Endodermal cell (in vitro differentiated cells): ENCODE measurements at regions not wholly inside any gene's neighbourhood (a gene's known extent, or its start where the extent isn't known, plus 50 kb on each side); places are given as distances from the start of the nearest gene placed in this dataset.

Source experiments
- DNase-seq: peaks from one replicate; pipeline ENCODE4 v3.0.0-alpha.2; 2017
- H3K27ac ChIP-seq: 2 replicates; pipeline ENCODE4 v1.5.1; 2013; ENCODE audit warnings: mild to moderate bottlenecking, low read depth, low read length, moderate library complexity
- H3K27me3 ChIP-seq: 2 replicates; pipeline ENCODE4 v1.6.1; 2013; ENCODE audit warnings: mild to moderate bottlenecking, low read length, moderate library complexity; ENCODE audit not compliant: insufficient read depth, control insufficient read depth, poor library complexity, severe bottlenecking
- H3K36me3 ChIP-seq: 2 replicates; pipeline ENCODE4 v1.7.0; 2013; ENCODE audit warnings: mild to moderate bottlenecking, low read length, moderate library complexity; ENCODE audit not compliant: control insufficient read depth, insufficient read depth
- H3K4me1 ChIP-seq: one replicate; pipeline ENCODE4 v1.7.0; 2013; ENCODE audit warnings: low read length; ENCODE audit not compliant: control insufficient read depth, insufficient read depth
- H3K4me3 ChIP-seq: 2 replicates; pipeline ENCODE4 v1.5.1; 2013; ENCODE audit warnings: mild to moderate bottlenecking, low read length, moderate library complexity
- H3K9ac ChIP-seq: 2 replicates; pipeline ENCODE4 v1.6.1; 2013; ENCODE audit warnings: mild to moderate bottlenecking, low read length, moderate library complexity; ENCODE audit not compliant: poor library complexity, severe bottlenecking; ENCODE audit errors: extremely low read depth
- H3K9me3 ChIP-seq: 2 replicates; pipeline ENCODE4 v1.6.1; 2013; ENCODE audit warnings: mild to moderate bottlenecking, low read length, moderate library complexity; ENCODE audit not compliant: control insufficient read depth
- H3K27ac Mint-ChIP-seq: 2 replicates; pipeline ENCODE4 v1.8.0; 2020; ENCODE audit warnings: mixed read lengths
- H3K27me3 Mint-ChIP-seq: 2 replicates; pipeline ENCODE4 v1.8.0; 2021; ENCODE audit warnings: mild to moderate bottlenecking, mixed read lengths; ENCODE audit not compliant: insufficient read depth
- H3K36me3 Mint-ChIP-seq: 2 replicates; pipeline ENCODE4 v1.8.0; 2020; ENCODE audit warnings: low read depth, mixed read lengths
- H3K4me1 Mint-ChIP-seq: 2 replicates; pipeline ENCODE4 v1.8.0; 2020; ENCODE audit warnings: mixed read lengths
- H3K4me3 Mint-ChIP-seq: 2 replicates; pipeline ENCODE4 v1.8.0; 2020; ENCODE audit warnings: mild to moderate bottlenecking, moderate library complexity, mixed read lengths
- H3K9me3 Mint-ChIP-seq: 2 replicates; pipeline ENCODE4 v1.8.0; 2020; ENCODE audit warnings: mild to moderate bottlenecking, mixed read lengths
- WGBS, 2 experiments: methylation state at CpG; one replicate each; pipeline versions ENCODE4 v1.1.5 to v1.1.7; 2013; ENCODE audit warnings: missing lambda C conversion rate in 2 of 2, mixed read lengths in 1 of 2; ENCODE audit not compliant: insufficient coverage in 1 of 2, insufficient read length in 1 of 2; 5-methylcytosine and 5-hydroxymethylcytosine counted together
- TF ChIP-seq, protein P1 (sequence below): fragments of 200-600 bp; sonication (generic); conservative IDR thresholded peaks from 2 replicates; pipeline ENCODE4 v1.5.0; 2021; ENCODE audit warnings: antibody characterized with exemption, mild to moderate bottlenecking

DNA sequence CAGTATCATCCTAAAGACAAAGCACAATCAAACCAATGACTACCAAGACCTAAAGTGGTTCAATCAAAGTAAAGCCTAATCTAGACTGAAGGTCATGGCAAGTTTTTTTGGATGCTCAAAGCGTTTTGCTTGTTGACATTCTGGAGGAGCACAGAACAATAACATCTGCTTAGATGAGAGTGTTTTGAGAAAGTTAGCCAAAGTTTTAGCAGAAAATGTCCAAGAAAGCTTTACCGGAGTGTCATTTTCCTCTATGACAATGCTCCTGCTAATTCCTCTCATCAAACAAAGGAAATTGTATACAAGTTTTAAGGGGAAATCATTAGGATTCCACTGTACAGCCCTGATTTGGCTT, 256.9 kb upstream of the FAT3 start:
- Mint-ChIP-seq H3K36me3 (no peaks in the 10 kb centered on the region), H3K27me3 (peaks cover 10% of the 10 kb centered on the region), H3K4me1 (peaks cover 12% of the 10 kb centered on the region), H3K9me3 (peaks cover 9% of the 10 kb centered on the region), H3K27ac (no peak overlapping the region), H3K4me3 (no peak overlapping the region)
- no peak overlapping the region for H3K27ac ChIP-seq
- TF ChIP-seq, protein P1, sequence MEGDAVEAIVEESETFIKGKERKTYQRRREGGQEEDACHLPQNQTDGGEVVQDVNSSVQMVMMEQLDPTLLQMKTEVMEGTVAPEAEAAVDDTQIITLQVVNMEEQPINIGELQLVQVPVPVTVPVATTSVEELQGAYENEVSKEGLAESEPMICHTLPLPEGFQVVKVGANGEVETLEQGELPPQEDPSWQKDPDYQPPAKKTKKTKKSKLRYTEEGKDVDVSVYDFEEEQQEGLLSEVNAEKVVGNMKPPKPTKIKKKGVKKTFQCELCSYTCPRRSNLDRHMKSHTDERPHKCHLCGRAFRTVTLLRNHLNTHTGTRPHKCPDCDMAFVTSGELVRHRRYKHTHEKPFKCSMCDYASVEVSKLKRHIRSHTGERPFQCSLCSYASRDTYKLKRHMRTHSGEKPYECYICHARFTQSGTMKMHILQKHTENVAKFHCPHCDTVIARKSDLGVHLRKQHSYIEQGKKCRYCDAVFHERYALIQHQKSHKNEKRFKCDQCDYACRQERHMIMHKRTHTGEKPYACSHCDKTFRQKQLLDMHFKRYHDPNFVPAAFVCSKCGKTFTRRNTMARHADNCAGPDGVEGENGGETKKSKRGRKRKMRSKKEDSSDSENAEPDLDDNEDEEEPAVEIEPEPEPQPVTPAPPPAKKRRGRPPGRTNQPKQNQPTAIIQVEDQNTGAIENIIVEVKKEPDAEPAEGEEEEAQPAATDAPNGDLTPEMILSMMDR = no peak
- no peaks in the 10 kb centered on the region for H3K36me3 ChIP-seq
- no peak overlapping the region for H3K9ac ChIP-seq
- peaks cover 6% of the 10 kb centered on the region for H3K9me3 ChIP-seq
- H3K4me1 ChIP-seq = no peaks in the 10 kb centered on the region
- WGBS, 2 experiments = 88 to 94% methylated on average over 2 of the region's 2 CpGs
- no peaks in the 10 kb centered on the region for H3K27me3 ChIP-seq
- H3K4me3 ChIP-seq = no peak overlapping the region
- DNase-seq = no peak

DNA sequence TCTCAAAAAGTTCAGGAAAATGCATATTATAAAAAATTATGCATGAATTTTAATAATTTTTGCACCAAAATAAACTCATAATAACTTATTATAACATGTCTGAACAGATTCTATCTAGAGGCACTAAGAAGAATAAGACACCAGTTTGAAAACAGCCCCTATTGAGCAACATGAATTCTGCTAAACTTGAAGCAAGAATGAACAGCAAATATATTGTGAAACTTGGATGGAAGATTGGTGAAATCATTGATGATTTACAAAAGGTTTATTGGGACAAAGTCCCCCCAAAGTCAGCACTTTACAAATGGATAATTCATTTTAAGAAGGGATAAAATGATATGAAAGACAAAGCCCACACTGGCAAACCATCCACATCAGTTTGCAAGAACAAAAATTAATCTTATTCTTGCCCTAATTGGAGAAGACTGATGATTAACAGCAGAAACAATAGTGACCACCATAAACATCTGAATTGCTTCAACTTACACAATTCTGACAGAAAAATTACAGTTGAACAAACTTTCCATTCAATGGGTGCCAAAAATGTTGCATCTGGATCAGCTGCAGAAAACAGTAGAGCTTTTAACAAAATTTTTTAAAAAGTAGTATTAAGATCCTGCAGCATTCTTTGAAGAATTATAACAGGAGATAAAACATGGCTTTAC, 257.5 kb upstream of the FAT3 start:
- no peaks in the 10 kb centered on the region for H3K4me1 ChIP-seq
- Mint-ChIP-seq H3K36me3 (no peaks in the 10 kb centered on the region), H3K27me3 (peaks cover 10% of the 10 kb centered on the region), H3K4me3 (no peak overlapping the region), H3K9me3 (peaks cover 14% of the 10 kb centered on the region), H3K4me1 (peaks cover 12% of the 10 kb centered on the region), H3K27ac (no peak overlapping the region)
- H3K4me3 ChIP-seq = no peak overlapping the region
- TF ChIP-seq, protein P1 = no peak
- no peak overlapping the region for H3K27ac ChIP-seq
- H3K36me3 ChIP-seq = no peaks in the 10 kb centered on the region
- no peak for DNase-seq
- H3K9me3 ChIP-seq = peaks cover 11% of the 10 kb centered on the region
- no peak overlapping the region for H3K9ac ChIP-seq
- H3K27me3 ChIP-seq = no peaks in the 10 kb centered on the region

DNA sequence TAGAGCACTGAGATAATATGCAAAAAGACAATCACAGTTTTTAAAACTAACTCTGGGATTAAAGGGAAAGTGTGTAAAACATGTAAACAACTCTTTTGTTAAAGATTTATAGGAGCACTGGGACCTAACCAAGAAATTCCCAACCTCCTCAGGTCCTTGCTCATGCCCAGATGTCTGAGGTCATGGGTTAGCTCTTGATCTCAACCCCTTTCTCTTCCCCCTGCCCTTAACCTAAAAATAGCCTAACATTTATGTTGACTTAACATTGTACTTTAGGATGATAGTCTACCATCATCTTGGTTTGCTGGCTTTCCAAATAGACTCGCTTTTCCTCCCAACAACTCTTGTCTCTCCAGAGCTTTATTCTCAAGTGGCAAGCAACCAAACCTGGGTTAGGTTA, 258.2 kb upstream of the FAT3 start:
- Histone ChIP-seq H3K9ac (no peak overlapping the region), H3K9me3 (peaks cover 19% of the 10 kb centered on the region), H3K4me3 (no peak overlapping the region), H3K36me3 (no peaks in the 10 kb centered on the region), H3K27ac (no peak overlapping the region), H3K27me3 (no peaks in the 10 kb centered on the region), H3K4me1 (no peaks in the 10 kb centered on the region)
- peaks cover 9% of the 10 kb centered on the region for H3K4me1 Mint-ChIP-seq
- 100% methylated on average over 1 of the region's 1 CpG; no CpG with 5 or more reads in 1 of the 2 experiments for WGBS, 2 experiments
- peaks cover 10% of the 10 kb centered on the region for H3K27me3 Mint-ChIP-seq
- TF ChIP-seq, protein P1 = no peak
- DNase-seq = no peak
- peaks cover 20% of the 10 kb centered on the region for H3K9me3 Mint-ChIP-seq
- no peak overlapping the region for H3K27ac Mint-ChIP-seq
- H3K4me3 Mint-ChIP-seq = no peak overlapping the region
- H3K36me3 Mint-ChIP-seq = no peaks in the 10 kb centered on the region
